AG04449 (cell line): ENCODE measurements at regions not wholly inside any gene's neighbourhood (a gene's known extent, or its start where the extent isn't known, plus 50 kb on each side); places are given as distances from the start of the nearest gene placed in this dataset.

Experiments
- CTCF ChIA-PET: fragments of 350-600 bp; formaldehyde crosslinking; extraction: SDS; loops from one replicate; lab custom pipeline; 2021; ENCODE audit warnings: antibody characterized with exemption; lab: Yijun Ruan, JAX
- POLR2A ChIA-PET: fragments of 400-600, 350-600 bp; formaldehyde crosslinking; extraction: SDS; loops from one replicate; lab custom pipeline; 2020; ENCODE audit warnings: antibody characterized with exemption, inconsistent platforms; lab: Yijun Ruan, JAX
- DNase-seq: peaks from one replicate; pipeline ENCODE4 v3.0.0-alpha.2; 2010; ENCODE audit warnings: low read depth, low spot score
- H3K4me3 ChIP-seq: 2 replicates; pipeline ENCODE4 v1.5.1; 2011; ENCODE audit warnings: low read depth, mild to moderate bottlenecking, control low read depth, low read length
- TF ChIP-seq, protein P1 (sequence below): IDR thresholded peaks from one replicate; pipeline ENCODE4 v1.5.1; 2011; ENCODE audit warnings: mild to moderate bottlenecking, moderate library complexity, low read length, control low read depth, inconsistent platforms; ENCODE audit not compliant: insufficient read depth; ENCODE audit errors: missing control alignments

DNA sequence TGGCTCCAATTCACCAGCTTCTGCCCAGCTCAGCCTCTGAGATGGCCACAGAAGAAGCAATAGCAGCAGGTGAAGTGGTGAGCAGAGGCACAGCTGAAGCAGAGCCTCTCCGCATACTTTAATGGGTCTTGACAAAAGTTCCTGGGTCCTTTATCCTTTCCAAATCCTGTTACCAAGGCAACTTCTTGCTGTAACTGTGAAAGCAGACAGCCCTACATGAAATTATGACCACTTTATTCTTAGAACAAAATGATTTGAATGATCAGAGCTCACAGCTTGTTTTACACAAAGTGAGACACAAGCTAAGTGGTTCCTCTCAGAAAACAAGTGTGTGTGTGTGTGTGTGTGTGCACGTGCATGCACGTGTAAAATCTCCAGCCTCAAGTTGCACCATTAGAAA lies 245.6 kb downstream of the HTR7 start:
- ChIA-PET POLR2A (no interaction called here), CTCF (no interaction called here)
- no peak overlapping the region for H3K4me3 ChIP-seq
- DNase-seq: no peak
- TF ChIP-seq, protein P1, sequence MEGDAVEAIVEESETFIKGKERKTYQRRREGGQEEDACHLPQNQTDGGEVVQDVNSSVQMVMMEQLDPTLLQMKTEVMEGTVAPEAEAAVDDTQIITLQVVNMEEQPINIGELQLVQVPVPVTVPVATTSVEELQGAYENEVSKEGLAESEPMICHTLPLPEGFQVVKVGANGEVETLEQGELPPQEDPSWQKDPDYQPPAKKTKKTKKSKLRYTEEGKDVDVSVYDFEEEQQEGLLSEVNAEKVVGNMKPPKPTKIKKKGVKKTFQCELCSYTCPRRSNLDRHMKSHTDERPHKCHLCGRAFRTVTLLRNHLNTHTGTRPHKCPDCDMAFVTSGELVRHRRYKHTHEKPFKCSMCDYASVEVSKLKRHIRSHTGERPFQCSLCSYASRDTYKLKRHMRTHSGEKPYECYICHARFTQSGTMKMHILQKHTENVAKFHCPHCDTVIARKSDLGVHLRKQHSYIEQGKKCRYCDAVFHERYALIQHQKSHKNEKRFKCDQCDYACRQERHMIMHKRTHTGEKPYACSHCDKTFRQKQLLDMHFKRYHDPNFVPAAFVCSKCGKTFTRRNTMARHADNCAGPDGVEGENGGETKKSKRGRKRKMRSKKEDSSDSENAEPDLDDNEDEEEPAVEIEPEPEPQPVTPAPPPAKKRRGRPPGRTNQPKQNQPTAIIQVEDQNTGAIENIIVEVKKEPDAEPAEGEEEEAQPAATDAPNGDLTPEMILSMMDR: no peak

DNA sequence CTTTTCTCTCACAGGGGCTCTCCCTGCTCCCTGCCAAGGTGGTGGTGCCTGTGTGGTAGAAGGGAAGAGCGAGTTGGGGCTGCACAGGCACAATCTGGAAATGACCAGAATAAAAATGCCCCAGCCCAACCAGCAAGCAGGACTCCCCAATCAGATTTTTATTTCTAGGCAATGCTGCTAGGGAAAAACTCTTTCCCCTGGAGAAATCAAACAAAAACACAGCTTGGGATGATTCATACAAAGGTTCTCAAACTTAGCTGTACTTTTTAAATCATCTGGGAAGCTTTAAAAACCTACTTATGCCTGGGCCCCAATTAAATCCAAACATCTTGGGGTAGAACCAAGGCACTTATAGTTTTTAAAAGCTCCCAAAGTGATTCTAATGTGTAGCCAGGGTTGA lies 243.2 kb downstream of the HTR7 start:
- no peak overlapping the region for H3K4me3 ChIP-seq
- CTCF ChIA-PET: no interaction called here
- POLR2A ChIA-PET: interaction anchor here (0.6 kb wide), 1 partner anchor 1061 kb away, joined by 3 read pairs; no protein-coding TSS in a partner anchor
- TF ChIP-seq, protein P1: no peak
- DNase-seq: no peak

DNA sequence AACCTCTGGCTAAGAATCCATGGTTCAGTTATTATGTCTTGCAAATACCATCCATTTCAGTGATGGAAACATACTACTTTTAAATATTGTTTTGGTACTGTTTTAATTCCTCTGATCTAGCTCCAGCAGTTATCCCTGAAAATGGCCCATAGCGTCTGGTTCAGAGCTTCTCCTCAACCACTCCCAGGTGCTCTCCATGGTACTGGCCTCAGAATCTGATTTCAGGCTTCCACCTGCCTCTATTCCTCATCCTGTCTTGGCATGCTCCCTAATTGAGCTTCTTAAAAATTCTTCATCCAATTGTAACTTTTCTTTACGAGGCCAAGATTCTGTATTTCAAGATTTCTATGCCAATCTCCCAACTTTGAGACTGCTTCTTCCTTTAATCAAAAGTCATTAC lies 236.3 kb downstream of the HTR7 start:
- TF ChIP-seq, protein P1: no peak
- no peak overlapping the region for H3K4me3 ChIP-seq
- ChIA-PET CTCF (no interaction called here), POLR2A (no interaction called here)
- no peak for DNase-seq

DNA sequence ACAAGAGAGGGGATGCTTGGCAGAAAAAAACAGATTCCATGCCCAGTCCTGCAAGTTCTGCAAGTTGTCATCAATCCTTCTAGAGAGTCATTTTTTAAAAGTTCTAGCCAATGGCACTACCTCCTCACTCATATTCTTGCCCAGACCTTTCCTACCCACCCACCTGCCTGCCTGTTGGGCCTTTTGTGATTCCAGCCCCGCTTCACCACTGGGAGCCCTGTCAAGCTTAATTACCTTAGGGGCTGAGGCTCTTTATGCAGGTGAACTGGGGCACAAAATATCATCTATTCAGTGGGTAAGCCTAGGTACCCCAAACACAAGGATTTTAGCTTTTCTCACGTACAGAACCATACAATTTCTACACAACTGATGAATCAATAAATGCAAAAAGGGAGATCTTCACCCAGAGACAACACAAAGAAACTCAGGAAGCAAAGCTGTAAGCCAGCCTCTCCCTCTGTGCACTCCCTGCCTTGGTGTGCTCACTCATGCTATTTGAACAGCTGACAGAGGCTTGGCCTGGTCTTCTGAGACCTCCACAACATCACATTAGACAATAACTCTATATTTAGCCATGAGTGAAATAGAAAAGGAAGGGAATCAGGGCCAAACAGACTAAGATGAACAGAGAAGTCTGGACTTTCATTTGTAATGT lies 222.6 kb downstream of the HTR7 start:
- POLR2A ChIA-PET: no interaction called here
- TF ChIP-seq, protein P1: no peak
- CTCF ChIA-PET: no interaction called here
- H3K4me3 ChIP-seq: no peak overlapping the region
- no peak for DNase-seq

DNA sequence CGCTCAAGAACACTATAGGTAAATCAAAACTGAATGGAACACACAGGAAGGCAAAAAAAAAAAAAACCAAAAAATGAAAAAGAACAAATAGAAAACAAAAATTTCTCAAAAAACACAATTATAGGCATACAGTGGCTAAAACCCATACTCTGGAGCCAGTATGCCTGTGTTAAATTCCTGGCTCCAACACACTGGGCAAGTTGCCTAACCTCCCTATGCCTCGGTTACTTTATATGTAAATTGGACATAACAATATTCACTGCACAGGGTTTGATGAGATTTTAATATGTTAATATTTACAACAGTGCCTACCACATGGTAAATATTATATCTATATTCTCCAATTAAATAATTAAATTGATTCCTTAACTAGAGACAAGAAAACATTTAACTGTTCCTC lies 217.1 kb downstream of the HTR7 start:
- POLR2A ChIA-PET: no interaction called here
- CTCF ChIA-PET: no interaction called here
- TF ChIP-seq, protein P1: no peak
- H3K4me3 ChIP-seq: no peak overlapping the region
- DNase-seq: no peak

DNA sequence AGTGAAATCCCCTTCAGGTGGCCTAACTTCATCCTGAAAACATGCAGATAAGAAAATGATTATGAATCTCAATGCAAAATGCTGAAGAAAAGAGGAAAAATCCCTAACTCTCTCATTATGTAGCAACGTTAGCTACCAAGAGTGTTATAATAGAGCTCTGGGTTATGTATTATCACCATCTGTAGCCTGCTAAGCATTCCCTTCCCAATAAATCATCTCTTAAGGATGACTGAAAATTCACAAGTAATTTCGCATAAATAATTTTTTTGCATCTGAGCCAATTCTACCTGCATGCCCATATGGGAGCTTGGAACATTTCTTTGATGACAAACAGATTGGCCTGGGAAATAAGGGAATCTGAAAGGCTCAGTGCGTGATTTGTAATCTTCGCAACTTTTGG lies 216.1 kb downstream of the HTR7 start:
- ChIA-PET POLR2A (no interaction called here), CTCF (no interaction called here)
- DNase-seq: no peak
- no peak overlapping the region for H3K4me3 ChIP-seq
- TF ChIP-seq, protein P1: no peak
